ENCODE measurements at regions not wholly inside any gene's neighbourhood (a gene's known extent, or its start where the extent isn't known, plus 50 kb on each side); places are given as distances from the start of the nearest gene placed in this dataset.

GRCh38 chr1:59057796-59058195, 239.1 kb upstream of the FGGY start:
- DNase-seq (ENCODE audit: low spot score) (no peak), ATAC-seq (ENCODE audit: low read depth) (no peak)
- Histone ChIP-seq H3K27ac (ENCODE audit: poor library complexity, severe bottlenecking) (no peak overlapping the region), H3K4me1 (ENCODE audit: insufficient read depth, poor library complexity, severe bottlenecking) (peaks cover 10% of the 10 kb centered on the region), H3K9me3 (ENCODE audit: severe bottlenecking) (no peaks in the 10 kb centered on the region), H3K4me3 (ENCODE audit: severe bottlenecking) (no peak overlapping the region), H3K27me3 (ENCODE audit: insufficient read depth, poor library complexity, severe bottlenecking) (no peaks in the 10 kb centered on the region), H3K36me3 (ENCODE audit: low read depth) (no peaks in the 10 kb centered on the region)
- no peak for TF ChIP-seq CTCF (IDR thresholded peaks at IDR 0.05; ENCODE audit: poor library complexity, severe bottlenecking)

- Histone ChIP-seq H3K27ac (ENCODE audit: poor library complexity, severe bottlenecking) (no peak overlapping the region), H3K4me3 (ENCODE audit: severe bottlenecking) (no peak overlapping the region), H3K9me3 (ENCODE audit: severe bottlenecking) (no peaks in the 10 kb centered on the region), H3K27me3 (ENCODE audit: insufficient read depth, poor library complexity, severe bottlenecking) (no peaks in the 10 kb centered on the region), H3K36me3 (ENCODE audit: low read depth) (no peaks in the 10 kb centered on the region), H3K4me1 (ENCODE audit: insufficient read depth, poor library complexity, severe bottlenecking) (peaks cover 10% of the 10 kb centered on the region)
- no peak for TF ChIP-seq CTCF (IDR thresholded peaks at IDR 0.05; ENCODE audit: poor library complexity, severe bottlenecking)
- DNase-seq (ENCODE audit: low spot score) (no peak), ATAC-seq (ENCODE audit: low read depth) (no peak)
Measured at GRCh38 chr1:59058665-59059439, 238.0 kb upstream of the FGGY start.

- ATAC-seq (ENCODE audit: low read depth), result peak; percentile 55
- Histone ChIP-seq H3K27me3 (ENCODE audit: insufficient read depth, poor library complexity, severe bottlenecking) (no peaks in the 10 kb centered on the region), H3K4me3 (ENCODE audit: severe bottlenecking) (no peak overlapping the region), H3K36me3 (ENCODE audit: low read depth) (no peaks in the 10 kb centered on the region), H3K9me3 (ENCODE audit: severe bottlenecking) (no peaks in the 10 kb centered on the region), H3K27ac (ENCODE audit: poor library complexity, severe bottlenecking) (no peak overlapping the region), H3K4me1 (ENCODE audit: insufficient read depth, poor library complexity, severe bottlenecking) (peaks cover 10% of the 10 kb centered on the region)
- no peak for TF ChIP-seq CTCF (IDR thresholded peaks at IDR 0.05; ENCODE audit: poor library complexity, severe bottlenecking)
- no peak for DNase-seq (ENCODE audit: low spot score)
Measured at GRCh38 chr1:59061876-59062275, 235.0 kb upstream of the FGGY start.

- TF ChIP-seq CTCF (IDR thresholded peaks at IDR 0.05; ENCODE audit: poor library complexity, severe bottlenecking), result no peak
- Histone ChIP-seq H3K9me3 (ENCODE audit: severe bottlenecking) (no peaks in the 10 kb centered on the region), H3K36me3 (ENCODE audit: low read depth) (no peaks in the 10 kb centered on the region), H3K27ac (ENCODE audit: poor library complexity, severe bottlenecking) (no peak overlapping the region), H3K4me1 (ENCODE audit: insufficient read depth, poor library complexity, severe bottlenecking) (peaks cover 10% of the 10 kb centered on the region), H3K27me3 (ENCODE audit: insufficient read depth, poor library complexity, severe bottlenecking) (no peaks in the 10 kb centered on the region), H3K4me3 (ENCODE audit: severe bottlenecking) (no peak overlapping the region)
- no peak for DNase-seq (ENCODE audit: low spot score)
- peak; percentile 61; the same call in 2 of the 3 replicates for ATAC-seq (ENCODE audit: low read depth)
Measured at GRCh38 chr1:59062743-59063142, 234.2 kb upstream of the FGGY start.

GRCh38 chr1:59063501-59063900, 233.4 kb upstream of the FGGY start:
- Histone ChIP-seq H3K4me3 (ENCODE audit: severe bottlenecking) (no peak overlapping the region), H3K9me3 (ENCODE audit: severe bottlenecking) (no peaks in the 10 kb centered on the region), H3K4me1 (ENCODE audit: insufficient read depth, poor library complexity, severe bottlenecking) (peaks cover 6% of the 10 kb centered on the region), H3K27me3 (ENCODE audit: insufficient read depth, poor library complexity, severe bottlenecking) (no peaks in the 10 kb centered on the region), H3K36me3 (ENCODE audit: low read depth) (no peaks in the 10 kb centered on the region), H3K27ac (ENCODE audit: poor library complexity, severe bottlenecking) (no peak overlapping the region)
- no peak for DNase-seq (ENCODE audit: low spot score)
- TF ChIP-seq CTCF (IDR thresholded peaks at IDR 0.05; ENCODE audit: poor library complexity, severe bottlenecking), result no peak
- no peak for ATAC-seq (ENCODE audit: low read depth)
